HG02870 (cell line): ENCODE measurements at regions not wholly inside any gene's neighbourhood (a gene's known extent, or its start where the extent isn't known, plus 50 kb on each side); places are given as distances from the start of the nearest gene placed in this dataset.

ENCODE experiments used
- ATAC-seq: cut with Tn5 transposase; IDR thresholded peaks from one replicate; pipeline ENCODE4 v1.9.1; 2021; ENCODE audit warnings: mild to moderate bottlenecking, moderate library complexity; ENCODE audit not compliant: unreplicated experiment

DNA sequence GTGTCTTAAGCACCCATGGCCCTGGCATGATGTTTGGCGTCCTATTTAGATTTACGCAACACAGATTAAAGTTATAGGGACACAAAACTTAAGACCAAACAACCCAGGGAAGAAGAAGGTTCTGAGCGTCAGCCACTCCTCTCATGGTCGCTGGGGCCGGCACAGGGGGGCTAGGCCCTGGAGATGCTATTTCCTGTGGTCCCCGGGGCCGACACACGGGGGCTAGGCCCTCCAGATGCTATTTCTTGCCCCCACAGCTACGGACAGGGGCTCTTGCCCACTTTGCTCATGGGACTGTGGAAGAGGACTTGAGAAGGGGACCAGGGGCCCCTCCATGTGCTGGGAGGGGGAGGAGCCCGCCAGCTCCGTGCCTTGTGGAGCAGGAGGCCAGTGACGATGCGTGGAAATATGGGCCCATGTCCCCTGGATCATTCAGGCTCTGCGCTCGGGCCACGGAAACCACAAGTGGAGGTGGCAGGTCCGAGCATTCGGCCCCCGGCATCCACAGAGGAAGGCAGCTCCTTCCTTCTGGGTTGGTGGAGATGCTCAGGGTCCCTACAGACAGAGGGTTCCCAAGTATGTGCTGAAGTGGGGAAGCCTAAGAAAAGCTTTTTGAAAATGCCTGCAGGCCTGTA lies 711.1 kb downstream of the BRD1 start:
- ATAC-seq = no peak

DNA sequence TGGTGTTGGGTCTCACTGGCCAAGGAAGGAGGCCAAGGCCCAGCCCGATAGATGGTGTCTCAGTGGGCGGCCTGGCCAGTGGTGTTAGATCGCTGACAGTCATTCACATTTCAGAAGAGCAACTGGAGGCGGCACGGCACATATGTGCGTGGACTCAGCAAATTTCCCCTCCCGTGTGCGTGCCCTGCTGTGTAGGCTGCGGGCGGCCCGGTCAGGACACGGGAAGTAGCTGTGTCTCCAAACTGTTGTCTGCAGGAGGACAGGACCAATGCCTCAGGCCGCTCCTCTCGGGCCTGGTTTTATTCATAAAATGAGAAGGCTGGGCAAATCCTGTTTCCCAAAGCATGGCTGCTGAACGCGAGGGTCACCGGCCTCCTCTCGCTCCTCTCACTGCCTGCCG lies 711.7 kb downstream of the BRD1 start:
- ATAC-seq = no peak

DNA sequence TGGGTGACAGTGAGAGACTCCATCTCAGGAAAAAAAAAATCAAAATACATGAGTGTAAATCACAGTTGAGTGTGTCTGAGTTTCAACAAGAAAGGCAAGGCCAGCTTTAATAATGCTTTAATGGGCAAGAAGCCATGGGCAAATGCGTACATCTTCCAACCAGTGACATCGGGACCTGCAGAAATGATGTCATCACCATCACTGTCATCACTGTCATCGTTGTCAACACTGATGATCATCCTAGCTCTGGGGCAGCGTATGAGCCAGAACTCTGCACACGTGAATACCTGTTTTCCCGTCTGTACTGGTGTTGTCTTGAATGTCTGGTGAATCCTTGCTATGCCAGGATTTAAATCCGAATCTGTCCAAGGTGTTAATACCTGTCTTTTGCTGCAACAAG lies 712.5 kb downstream of the BRD1 start:
- no peak for ATAC-seq

DNA sequence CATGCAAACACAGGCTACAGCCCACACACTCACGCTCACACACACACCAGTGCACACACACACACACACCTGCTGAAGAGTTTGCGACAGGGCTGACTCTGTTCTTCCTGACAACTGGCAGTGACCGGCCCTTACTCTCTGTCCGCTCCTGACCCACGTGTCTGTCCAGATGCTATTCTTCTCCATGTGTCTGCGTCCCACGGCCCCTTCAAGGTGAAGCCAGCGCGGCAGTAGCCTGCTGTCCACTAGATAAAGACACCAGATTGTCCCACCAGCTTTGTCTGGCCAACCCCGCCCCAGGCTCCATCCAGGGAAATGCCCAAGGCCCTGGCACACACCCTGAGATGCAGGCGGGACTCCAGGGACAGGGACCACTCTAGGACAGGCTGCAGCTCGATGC lies 713.9 kb downstream of the BRD1 start:
- no peak for ATAC-seq

DNA sequence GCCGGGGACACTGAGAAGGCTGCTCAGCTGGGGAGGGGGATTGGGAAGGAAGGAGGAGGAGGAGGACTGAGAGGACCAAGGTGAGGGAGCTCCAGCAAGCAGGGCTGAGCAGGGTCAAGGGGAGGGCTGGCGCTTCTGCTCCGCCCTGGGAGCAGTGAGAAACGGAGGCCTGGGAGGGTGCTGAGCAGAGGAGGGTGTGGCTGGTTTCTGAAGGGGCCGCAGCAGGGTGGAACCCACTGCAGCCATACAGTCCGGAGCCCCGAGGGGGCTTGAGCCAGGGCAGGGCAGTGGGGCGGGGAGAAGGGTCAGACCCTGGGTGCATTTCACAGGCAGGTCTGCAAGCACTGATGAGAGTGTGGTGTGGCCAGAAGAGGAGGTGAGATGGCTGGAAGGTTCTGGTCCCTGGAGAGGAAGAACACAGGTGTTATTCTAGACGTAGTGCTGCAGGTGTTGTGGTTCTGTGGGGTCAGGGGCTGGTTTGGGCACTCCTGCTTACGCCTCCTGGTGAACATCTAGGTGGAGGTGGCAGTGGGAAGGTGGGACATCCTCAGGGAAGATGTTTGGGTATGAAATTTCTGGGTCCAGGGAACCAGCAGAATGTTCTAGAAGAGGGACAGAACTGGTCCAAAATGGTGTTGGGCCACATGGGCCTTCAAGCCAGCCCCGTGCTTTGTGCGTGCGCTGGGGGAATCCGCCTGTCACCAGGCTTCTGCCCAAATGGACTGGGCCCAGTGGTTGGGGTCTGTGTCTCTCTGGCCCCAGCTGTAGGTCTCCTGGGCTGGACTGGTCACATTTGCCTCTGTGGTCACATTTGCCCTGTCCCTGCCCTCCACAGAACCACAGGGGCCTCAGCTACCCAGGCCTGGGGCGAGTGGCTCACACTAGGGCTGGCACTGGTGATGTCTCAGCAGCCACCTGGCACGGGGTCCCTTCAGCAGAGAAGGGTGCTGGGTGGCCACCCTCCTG lies 714.7 kb downstream of the BRD1 start:
- no peak for ATAC-seq

DNA sequence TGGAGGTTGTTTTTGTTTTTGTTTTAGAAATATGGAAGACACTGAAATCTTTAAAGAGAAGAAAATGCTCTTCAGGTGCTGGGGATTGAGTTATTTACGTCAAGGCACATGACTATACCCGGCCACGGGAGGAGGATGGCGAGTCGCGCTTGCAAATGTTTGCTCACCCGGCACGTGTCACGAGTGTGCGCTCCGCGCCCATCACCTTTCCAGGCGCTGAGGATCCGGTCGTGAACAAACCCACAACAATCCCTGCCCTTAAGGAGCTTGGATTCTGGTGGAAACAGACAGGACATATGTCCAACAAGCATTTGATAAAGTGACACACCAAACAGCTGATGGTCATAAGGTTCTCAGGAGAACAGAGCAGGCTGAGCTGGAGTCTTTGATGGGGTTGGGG lies 715.5 kb downstream of the BRD1 start:
- no peak for ATAC-seq

DNA sequence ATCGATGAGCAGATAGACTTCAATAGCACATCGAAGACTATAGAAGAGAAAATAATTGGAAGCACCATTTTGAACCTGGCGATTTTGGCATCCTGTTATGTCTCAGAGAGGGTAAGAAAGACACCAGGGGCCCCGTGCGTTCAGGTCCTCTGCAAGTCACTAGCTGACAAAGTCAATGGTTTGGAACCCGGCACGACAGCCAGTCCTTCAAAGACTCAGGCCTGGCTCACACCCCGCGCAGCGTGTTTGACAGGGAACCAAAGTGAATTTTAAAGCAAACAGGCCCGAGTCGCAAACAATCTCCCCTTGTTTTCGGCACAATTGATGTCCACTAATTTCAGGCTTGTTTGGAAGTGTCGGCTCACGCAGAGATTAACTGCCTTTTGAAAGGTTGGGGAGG lies 716.6 kb downstream of the BRD1 start:
- no peak for ATAC-seq

DNA sequence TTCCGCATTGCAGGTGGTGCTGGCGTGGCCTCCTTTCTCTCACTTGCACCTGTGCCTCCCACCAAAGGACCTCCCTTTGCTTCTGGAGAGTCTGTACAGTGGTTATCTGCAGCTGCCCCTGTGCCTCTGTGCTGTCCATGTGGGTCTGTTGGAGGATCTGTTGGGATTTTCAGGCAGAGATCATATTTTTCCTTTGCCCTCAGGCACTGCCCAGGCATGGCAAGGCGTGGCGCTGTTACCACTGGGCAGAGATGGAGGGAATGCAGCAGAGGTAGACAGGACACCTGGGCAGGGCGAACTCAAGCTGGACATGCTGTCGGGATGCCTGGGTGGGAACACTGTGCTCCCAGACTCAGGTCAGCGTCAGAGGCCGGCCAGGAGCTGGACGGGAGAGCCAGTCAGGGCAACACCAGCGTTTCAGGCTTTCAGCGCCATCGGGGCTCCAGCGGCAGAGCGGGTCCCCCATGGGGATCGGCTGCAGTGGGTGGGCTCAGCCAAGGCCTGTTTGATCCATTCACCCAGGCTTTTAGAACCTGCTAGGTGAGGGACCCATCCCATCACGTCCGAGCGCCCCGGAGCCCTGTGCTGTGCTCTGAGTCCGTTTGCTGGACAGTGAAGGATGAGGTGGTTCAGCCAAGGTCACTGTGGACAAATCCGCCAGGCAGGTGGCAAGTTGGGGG lies 718.9 kb downstream of the BRD1 start:
- no peak for ATAC-seq

DNA sequence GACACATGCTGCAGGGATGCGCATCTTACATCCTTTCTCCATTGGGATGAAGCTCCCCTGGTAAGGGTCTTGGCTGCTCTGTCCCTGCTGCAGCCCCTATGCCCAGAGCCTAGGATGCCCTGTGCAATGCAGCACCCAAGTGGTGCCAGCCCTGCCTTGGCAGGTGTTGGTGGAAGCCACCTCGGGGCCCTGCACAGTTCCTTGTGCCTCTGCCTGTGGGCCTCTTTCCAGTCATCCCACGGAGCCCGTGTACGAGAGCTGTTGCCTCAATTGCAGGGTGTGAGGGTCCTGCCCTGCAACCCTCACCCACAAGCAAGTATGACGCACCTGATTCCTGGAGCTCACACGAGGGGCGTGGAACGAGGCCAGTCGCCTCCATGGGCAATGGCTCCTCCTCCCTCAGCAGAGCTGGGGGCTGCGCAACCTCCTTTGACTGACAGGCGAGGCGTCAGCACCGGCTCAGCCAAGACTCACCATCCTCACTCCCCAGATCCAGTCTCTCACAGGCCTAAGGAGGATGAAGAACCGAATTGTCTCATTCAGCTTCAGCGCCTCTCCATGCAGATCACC lies 719.6 kb downstream of the BRD1 start:
- ATAC-seq = no peak

DNA sequence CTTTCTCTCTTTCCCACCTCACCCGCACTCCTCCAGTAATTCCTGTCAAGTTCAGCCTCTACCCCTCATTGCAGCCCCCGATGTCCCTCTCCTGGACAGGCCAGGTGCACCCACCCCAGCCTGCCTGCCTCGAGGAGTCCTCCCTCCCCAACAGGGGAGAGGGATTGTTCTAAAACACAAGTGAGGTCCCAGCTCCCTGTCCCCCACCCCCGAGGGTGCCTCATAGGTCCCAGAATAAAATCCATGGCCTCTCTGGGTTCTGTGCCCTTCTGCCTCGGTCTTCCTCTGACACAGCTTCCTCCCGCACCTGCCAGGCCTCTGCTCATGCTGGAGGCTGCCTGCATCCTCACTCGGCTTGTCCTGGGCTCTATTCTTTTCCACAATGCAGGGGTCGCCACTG lies 720.1 kb downstream of the BRD1 start:
- no peak for ATAC-seq

DNA sequence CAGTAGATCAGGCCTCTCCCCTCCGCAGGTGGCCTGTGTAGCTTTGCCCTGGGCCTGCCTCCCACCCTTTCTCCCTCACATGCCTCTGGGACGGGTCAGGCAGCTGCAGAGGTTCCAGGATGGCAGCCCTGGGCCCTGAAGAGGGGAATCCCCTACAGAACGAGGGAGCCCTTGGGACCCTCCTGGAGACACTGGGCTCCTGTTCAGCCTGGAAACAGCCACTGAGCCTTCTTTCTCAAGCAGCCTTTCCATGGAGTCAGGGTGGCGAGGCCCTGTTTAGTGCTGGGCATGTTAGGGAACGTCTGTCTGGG lies 720.9 kb downstream of the BRD1 start:
- no peak for ATAC-seq

DNA sequence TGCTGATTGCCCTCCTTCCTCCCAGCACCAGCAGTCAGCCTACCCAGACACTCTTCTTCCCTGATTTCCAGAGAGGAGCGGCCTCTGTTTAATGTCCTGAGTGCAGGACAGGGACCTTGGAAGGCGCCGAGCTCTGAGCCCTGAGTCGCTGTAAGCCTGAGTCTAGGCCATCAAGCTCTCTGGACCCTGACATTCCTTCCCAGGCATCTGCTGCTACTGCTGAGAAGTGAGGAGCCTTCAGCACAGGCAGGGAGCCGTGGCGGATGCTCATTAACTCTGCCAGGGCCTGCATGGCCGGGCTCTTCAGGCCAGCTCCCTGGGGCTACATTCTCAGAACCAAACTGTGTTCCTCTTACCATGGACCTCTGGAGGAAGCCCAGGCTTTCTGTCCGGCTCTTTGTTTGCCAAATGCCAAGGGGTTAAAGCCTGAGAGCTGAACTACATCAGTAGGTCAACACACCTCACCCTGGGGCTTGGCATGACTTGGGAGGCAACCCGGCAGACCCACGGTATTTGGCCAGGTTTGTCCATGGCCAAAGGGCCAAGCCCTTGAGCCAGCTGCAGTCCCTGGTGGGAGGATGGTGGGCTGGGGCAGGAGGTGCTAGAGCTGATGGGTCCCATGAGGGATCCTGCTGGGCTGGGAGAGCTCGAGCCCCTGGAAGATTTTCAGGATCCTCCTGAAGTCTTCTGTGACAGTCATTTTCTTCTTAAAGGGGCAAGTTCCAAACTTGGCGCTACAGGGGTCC lies 721.4 kb downstream of the BRD1 start:
- ATAC-seq = no peak

DNA sequence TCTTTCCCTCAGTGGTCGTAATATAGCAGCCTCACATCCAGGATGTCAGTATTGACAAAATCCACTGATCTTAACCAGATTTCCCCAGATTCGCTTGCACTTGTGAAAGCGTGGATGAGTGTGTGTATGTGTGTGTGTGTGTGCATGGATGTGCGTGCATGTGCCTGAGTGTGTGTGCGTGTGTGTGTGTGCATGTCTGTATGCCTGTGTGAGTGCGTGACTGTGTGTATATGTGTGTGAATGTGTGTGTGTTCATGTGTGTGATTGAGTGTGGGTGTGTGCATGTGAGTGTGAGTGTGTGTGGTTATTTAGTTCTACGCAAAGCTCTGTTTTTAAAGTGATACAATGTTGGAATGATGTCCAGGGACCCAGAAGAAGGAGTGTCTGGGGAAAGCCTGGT lies 723.2 kb downstream of the BRD1 start:
- ATAC-seq = no peak

DNA sequence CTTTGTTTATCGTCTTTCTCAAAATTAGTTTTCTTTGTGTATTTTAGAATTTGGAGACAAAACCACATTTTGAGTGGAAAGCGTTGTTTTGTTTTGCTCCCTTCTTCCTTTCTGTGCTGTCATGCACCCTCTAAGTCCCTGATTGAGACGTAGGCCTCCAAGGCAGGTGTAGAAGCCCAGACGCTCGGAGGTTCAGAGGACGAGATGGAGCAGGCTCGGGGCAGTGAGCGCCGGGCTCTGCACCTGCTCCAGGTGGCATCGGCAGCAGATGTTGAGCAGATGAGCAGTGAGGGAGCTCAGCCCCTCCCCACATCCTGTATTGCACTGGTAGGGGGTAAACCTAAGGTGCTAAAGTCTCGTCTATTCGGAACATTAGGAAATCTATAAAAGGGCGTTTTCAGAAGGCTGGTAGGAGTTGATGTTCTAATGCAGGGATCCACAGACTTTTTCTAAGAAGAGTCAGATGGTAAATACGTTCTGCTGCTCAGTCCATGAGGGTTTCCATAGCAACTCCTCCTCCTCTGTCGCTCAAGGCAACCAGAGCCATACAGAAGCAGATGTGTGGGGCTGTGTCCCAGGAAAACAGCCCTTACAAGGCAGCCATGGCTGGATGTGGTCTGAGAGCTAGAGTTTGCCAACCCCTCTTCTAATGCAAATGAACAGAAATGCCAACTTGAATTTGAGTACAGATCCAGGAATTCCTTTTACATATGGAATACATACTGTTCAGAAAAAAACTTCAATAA lies 724.2 kb downstream of the BRD1 start:
- no peak for ATAC-seq

DNA sequence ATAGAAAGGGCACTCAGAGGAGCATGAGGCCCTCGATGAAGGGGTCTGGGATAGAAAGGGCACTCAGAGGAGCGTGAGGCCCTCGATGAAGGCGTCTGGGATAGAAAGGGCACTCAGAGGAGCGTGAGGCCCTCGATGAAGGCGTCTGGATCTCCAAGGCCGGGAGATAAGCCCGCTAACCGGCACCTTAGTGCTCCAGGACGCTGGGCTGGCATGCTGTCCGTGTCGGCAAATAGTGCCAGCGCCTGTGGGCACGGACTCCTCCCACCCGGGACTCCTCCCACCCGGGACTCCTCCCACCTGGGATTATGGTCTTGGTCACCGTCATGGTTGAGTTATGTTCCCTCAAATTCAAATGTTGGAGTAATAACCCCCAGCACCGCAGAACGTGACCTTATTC lies 725.3 kb downstream of the BRD1 start:
- no peak for ATAC-seq

DNA sequence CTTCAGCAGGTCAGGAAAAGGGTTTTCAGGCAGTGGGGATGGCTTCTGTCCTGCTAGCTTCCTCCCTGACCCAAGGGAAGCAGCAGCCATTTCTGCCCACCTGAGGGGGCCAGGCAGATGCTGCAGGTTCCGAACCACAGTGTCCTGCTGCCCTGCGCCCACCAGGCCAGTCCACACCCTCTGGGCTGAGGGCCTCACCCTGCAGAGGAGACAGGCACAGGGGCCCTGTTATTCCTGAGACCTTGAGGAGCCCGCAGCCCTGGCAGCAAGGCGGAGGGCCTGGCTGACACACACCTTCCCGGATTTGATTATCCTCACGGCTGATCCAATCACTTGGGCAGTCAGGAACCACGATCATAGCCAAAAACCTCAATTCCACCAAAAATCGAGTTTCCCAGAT lies 725.8 kb downstream of the BRD1 start:
- no peak for ATAC-seq

DNA sequence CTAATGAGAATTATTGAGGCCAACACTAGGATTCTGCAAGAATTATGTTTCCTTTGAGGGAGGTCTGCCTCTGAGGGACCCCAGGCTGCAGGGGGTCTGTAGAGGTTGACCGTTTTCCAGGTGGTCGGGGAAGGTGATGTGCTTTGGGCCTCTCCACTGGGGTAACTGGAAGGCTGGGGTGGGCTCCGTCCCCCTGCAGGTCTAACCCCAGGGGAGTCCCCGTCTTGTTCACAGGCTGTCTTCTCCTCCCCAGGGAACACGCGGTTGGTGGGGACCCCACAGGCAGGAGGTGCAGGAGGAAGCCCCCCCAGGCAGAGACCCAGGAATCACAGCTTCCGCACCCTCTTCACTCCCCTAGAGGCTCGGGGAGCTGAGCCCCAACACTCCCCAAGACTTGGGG lies 726.4 kb downstream of the BRD1 start:
- ATAC-seq = no peak

DNA sequence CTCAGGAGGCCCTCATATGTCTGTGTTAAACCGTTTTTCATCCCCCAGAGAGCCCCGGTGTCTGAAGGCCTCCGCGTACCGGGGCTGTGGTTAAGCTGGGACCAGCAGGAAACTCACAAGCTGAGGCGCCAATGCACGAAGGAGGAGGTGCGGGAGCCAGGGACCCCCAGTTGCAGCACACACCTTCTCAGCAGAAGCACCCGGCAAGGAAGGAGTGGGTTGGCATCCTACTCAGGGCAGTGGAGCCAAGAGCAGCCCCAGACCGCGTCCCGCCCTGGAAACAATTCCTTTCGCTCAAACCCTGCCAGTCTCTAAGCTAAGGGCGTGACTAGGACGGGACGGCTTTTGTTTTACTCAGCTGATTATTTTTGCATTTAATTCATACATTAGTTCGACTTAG lies 726.9 kb downstream of the BRD1 start:
- ATAC-seq = no peak

DNA sequence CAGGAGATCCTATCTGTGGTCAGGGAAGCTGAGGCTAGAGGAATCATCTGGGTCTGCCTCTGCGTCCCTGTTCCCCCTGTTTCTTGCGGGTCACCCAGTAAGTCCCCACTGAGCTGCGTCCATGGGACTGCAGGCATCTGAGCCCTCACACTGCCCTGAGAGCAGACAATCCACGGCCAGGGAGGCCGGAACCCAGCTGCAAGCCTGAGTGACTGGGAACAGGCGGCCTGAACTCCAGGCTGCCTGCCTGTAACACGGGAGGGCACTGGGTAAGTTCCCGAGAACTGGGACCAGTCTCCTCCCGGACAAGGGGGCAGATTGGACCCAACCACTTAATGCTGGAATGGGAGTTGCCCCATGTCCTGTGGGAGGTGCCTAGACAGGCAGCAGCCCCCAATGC lies 727.4 kb downstream of the BRD1 start:
- ATAC-seq = no peak

DNA sequence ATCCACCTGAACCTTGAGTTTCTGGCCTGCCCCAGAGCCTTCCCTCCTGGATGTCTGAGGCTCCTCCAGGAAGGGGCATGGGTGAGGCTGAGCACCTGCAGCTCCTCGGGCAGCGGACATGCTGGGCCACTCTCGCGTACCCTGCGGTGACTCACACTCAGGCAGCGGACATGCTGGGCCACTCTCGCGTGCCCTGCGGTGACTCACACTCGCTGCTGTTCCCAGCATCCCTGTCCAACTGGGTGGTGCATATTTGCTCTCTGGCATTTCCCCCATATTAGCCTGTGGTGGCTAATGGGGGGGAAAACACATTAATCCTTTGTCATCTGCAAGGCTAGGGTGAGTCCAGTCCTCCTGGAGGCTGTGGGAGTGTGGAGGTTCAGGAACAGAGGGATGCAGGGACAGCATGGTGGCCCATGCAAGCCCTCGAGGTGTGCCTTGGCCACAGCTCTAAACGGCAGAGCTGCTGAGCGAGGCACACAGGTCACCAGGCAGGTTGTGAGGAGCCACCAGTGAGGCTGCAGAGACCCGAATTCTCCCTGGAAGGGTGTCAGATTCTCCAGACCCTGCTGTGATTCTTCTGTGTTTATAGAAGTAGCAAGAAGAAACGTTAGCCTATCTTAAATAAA lies 728.1 kb downstream of the BRD1 start:
- ATAC-seq = no peak
